WTC11 (cell line): ENCODE measurements at regions not wholly inside any gene's neighbourhood (a gene's known extent, or its start where the extent isn't known, plus 50 kb on each side); places are given as distances from the start of the nearest gene placed in this dataset.

Experiments
- ATAC-seq: fragments of 200-7000 bp; cut with Tn5 transposase; 2 replicates; pipeline ENCODE4 v1.10.0; 2021; ENCODE audit warnings: mild to moderate bottlenecking, moderate library complexity
- CTCF ChIA-PET: fragments of 300-600 bp; sonication (Branson Sonifier 250); formaldehyde crosslinking; loops from one replicate; lab custom pipeline; 2021; ENCODE audit warnings: antibody characterized with exemption; lab: Charles Lee
- POLR2A ChIA-PET: fragments of 350-600 bp; sonication (Branson Sonifier 250); formaldehyde crosslinking; loops from one replicate; lab custom pipeline; 2021; ENCODE audit warnings: antibody characterized with exemption; lab: Charles Lee
- DNase-seq: peaks from one replicate; pipeline ENCODE4 v3.0.0; 2021; ENCODE audit warnings: low spot score
- H3K27ac Mint-ChIP-seq: 2 replicates; pipeline ENCODE4 v1.8.0; 2021; ENCODE audit warnings: mixed read lengths
- H3K27me3 Mint-ChIP-seq: 2 replicates; pipeline ENCODE4 v1.8.0; 2021; ENCODE audit warnings: low read depth, mild to moderate bottlenecking, moderate library complexity, mixed read lengths
- H3K36me3 Mint-ChIP-seq: 2 replicates; pipeline ENCODE4 v1.8.0; 2021; ENCODE audit warnings: mixed read lengths
- H3K4me1 Mint-ChIP-seq: 2 replicates; pipeline ENCODE4 v1.8.0; 2022; ENCODE audit warnings: mixed read lengths
- H3K4me3 Mint-ChIP-seq: 2 replicates; pipeline ENCODE4 v1.8.0; 2021; ENCODE audit warnings: mild to moderate bottlenecking, moderate library complexity, mixed read lengths
- H3K9me3 Mint-ChIP-seq: 2 replicates; pipeline ENCODE4 v1.8.0; 2021; ENCODE audit warnings: mixed read lengths
- AR ChIP-seq: fragments of 250-450 bp; sonication (Bioruptor Pico); IDR thresholded peaks from 2 replicates; pipeline ENCODE4 v1.9.0; 2021; ENCODE audit warnings: mild to moderate bottlenecking
- ARID4B ChIP-seq: sonication (generic); formaldehyde crosslinking; IDR thresholded peaks from 2 replicates; pipeline ENCODE4 v1.8.0; 2023; ENCODE audit warnings: missing genetic modification reagents, mild to moderate bottlenecking, borderline replicate concordance
- ATF2 ChIP-seq: sonication (generic); formaldehyde crosslinking; IDR thresholded peaks from 2 replicates; pipeline ENCODE4 v1.8.1; 2022; ENCODE audit warnings: low read depth, missing genetic modification reagents, borderline replicate concordance
- ATF3 ChIP-seq: sonication (generic); formaldehyde crosslinking; conservative IDR thresholded peaks from 2 replicates; pipeline ENCODE4 v1.8.1; 2022; ENCODE audit warnings: mild to moderate bottlenecking, missing genetic modification reagents
- CREB1 ChIP-seq: sonication (generic); formaldehyde crosslinking; IDR thresholded peaks from 2 replicates; pipeline ENCODE4 v1.8.0; 2023; ENCODE audit warnings: mild to moderate bottlenecking, missing genetic modification reagents
- E2F1 ChIP-seq: sonication (generic); formaldehyde crosslinking; IDR thresholded peaks from 2 replicates; pipeline ENCODE4 v1.8.0; 2022; ENCODE audit warnings: mild to moderate bottlenecking, missing genetic modification reagents
- EMX1 ChIP-seq: fragments of 250-450 bp; sonication (Bioruptor Pico); IDR thresholded peaks from 2 replicates; pipeline ENCODE4 v1.8.0; 2021; ENCODE audit warnings: mild to moderate bottlenecking
- ESRRA ChIP-seq: sonication (generic); formaldehyde crosslinking; IDR thresholded peaks from 2 replicates; pipeline ENCODE4 v1.8.1; 2022; ENCODE audit warnings: mild to moderate bottlenecking, missing genetic modification reagents, borderline replicate concordance
- GABPB1 ChIP-seq: sonication (generic); formaldehyde crosslinking; IDR thresholded peaks from 2 replicates; pipeline ENCODE4 v1.8.1; 2023; ENCODE audit warnings: mild to moderate bottlenecking, missing genetic modification reagents
- GTF2I ChIP-seq: fragments of 250-450 bp; sonication (Bioruptor Pico); conservative IDR thresholded peaks from 2 replicates; pipeline ENCODE4 v1.4.0; 2021; ENCODE audit warnings: mild to moderate bottlenecking
- HMGA2 ChIP-seq: fragments of 250-450 bp; sonication (Bioruptor Pico); IDR thresholded peaks from 2 replicates; pipeline ENCODE4 v1.4.0; 2021; ENCODE audit warnings: mild to moderate bottlenecking, moderate library complexity
- MAX ChIP-seq: sonication (generic); formaldehyde crosslinking; IDR thresholded peaks from 2 replicates; pipeline ENCODE4 v1.8.0; 2022; ENCODE audit warnings: mild to moderate bottlenecking, missing genetic modification reagents
- MLX ChIP-seq: sonication (generic); formaldehyde crosslinking; IDR thresholded peaks from 2 replicates; pipeline ENCODE4 v1.8.1; 2023; ENCODE audit warnings: mild to moderate bottlenecking, missing genetic modification reagents, moderate library complexity
- MXD4 ChIP-seq: fragments of 250-450 bp; sonication (Bioruptor Pico); IDR thresholded peaks from 2 replicates; pipeline ENCODE4 v1.8.0; 2021; ENCODE audit warnings: mild to moderate bottlenecking, moderate library complexity, borderline replicate concordance
- NR1H2 ChIP-seq: sonication (generic); formaldehyde crosslinking; IDR thresholded peaks from 2 replicates; pipeline ENCODE4 v1.9.0; 2021; ENCODE audit warnings: mild to moderate bottlenecking, moderate library complexity, missing genetic modification reagents
- ZBTB21 ChIP-seq: sonication (generic); formaldehyde crosslinking; IDR thresholded peaks from 2 replicates; pipeline ENCODE4 v1.8.1; 2023; ENCODE audit warnings: mild to moderate bottlenecking, missing genetic modification reagents, borderline replicate concordance
- ZNF138 ChIP-seq: sonication (generic); formaldehyde crosslinking; conservative IDR thresholded peaks from 2 replicates; pipeline ENCODE4 v1.8.1; 2022; ENCODE audit warnings: mild to moderate bottlenecking, moderate library complexity, missing genetic modification reagents

GRCh38 chr3:113079218-113079961, 88.6 kb downstream of the GTPBP8 start:
- H3K27me3 Mint-ChIP-seq = no peaks in the 10 kb centered on the region
- CTCF ChIA-PET = interaction anchor here (2.2 kb wide), 1 partner anchor 209 kb away, joined by 9 read pairs; no protein-coding TSS in a partner anchor
- peak; percentile 32; the same call in 1 of the 2 replicates for ATAC-seq
- no peaks in the 10 kb centered on the region for H3K36me3 Mint-ChIP-seq
- peaks cover 11% of the 10 kb centered on the region for H3K4me1 Mint-ChIP-seq
- no peaks in the 10 kb centered on the region for H3K9me3 Mint-ChIP-seq
- TF ChIP-seq AR (CRISPR knock-in tag) (no peak), ATF3 (no peak), CREB1 (CRISPR knock-in tag) (no peak), GTF2I (no peak), GABPB1 (CRISPR knock-in tag) (no peak), HMGA2 (CRISPR knock-in tag) (no peak), MAX (no peak), ESRRA (CRISPR knock-in tag) (no peak), E2F1 (no peak), NR1H2 (no peak), ZNF138 (CRISPR knock-in tag) (no peak), MXD4 (no peak), ZBTB21 (no peak)
- TF ChIP-seq, all 79 proteins: peak for 0
- no peak for DNase-seq
- no peak overlapping the region for H3K4me3 Mint-ChIP-seq
- POLR2A ChIA-PET = no interaction called here
- H3K27ac Mint-ChIP-seq = peak overlapping the region; percentile 61

- DNase-seq = no peak
- H3K4me1 Mint-ChIP-seq = peaks cover 18% of the 10 kb centered on the region
- no peaks in the 10 kb centered on the region for H3K9me3 Mint-ChIP-seq
- no peak for ATAC-seq
- H3K36me3 Mint-ChIP-seq = no peaks in the 10 kb centered on the region
- H3K27me3 Mint-ChIP-seq = no peaks in the 10 kb centered on the region
- ChIA-PET CTCF (interaction anchor here (2.3 kb wide), 1 partner anchor 204 kb away, joined by 7 read pairs; no protein-coding TSS in a partner anchor), POLR2A (no interaction called here)
- no peak overlapping the region for H3K4me3 Mint-ChIP-seq
- no peak overlapping the region for H3K27ac Mint-ChIP-seq
- TF ChIP-seq MLX (CRISPR knock-in tag) (no peak), ZBTB21 (no peak), EMX1 (no peak), ATF2 (CRISPR knock-in tag) (no peak), ARID4B (no peak)
Observed at GRCh38 chr3:113084777-113085176, 94.0 kb downstream of the GTPBP8 start.
